Superior temporal gyrus (tissue), 1 donor: ENCODE measurements at regions not wholly inside any gene's neighbourhood (a gene's known extent, or its start where the extent isn't known, plus 50 kb on each side); places are given as distances from the start of the nearest gene placed in this dataset.
A peak's percentile ranks its signal among the peaks of the same experiment; 100 is the strongest.

ENCODE experiments used
- DNase-seq: peaks from one replicate; pipeline ENCODE4 v3.0.0-alpha.2; 2016; ENCODE audit errors: extremely low spot score

DNA sequence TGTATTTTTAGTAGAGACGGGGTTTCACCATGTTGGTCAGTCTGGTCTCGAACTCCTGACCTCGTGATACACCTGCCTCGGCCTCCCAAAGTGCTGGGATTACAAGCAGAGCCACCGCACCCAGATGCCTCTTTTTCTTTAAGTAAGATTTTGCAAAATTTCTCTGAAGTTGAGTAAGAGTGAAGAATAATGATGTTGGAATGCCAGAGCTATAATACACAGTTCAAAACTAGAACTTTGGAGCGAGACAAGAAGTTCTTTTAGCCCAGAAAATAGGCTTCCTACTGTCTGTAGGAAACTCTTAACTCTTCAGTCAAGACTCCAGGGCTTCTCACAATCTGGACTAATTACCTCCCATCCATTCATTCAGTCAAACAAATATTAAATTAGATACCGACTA lies 51.4 kb downstream of the MARCHF4 start:
- DNase-seq = no peak

DNA sequence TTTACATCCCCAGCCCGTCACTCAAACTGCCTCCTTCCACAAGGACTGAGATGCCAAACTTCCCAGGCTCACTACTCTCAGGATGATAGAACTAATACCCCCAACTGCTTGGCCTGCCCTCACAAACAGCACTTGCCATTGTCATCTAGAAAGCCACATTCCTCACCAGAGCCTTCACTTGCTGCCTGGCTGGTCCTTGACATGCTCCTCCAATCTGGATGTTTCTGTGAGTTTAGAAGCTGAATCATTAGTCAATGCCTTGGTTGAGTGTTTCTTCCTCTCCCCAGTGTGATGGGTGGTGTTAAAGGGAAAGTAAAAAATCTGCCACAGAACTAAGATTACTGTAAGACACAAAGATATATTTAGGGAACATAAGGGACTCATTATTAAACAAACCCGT lies 52.5 kb downstream of the MARCHF4 start:
- no peak for DNase-seq

DNA sequence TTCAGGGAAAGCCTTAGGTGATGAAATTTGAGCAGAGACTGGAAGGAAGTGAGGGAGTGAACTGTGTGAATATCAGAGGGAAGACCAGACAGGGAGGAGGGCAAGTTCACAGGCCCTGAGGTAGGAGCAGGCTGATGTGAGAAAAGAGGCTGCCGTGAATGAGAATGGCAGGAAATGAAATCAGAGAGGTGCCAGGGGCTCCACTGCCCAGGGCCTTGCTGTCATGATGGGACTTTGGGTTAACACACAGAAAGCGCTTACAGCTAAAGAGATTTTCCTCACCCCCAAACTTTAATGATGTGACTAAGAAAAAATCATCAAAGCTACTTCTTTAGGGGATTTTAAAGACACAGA lies 53.8 kb downstream of the MARCHF4 start:
- no peak for DNase-seq

GRCh38 chr2:216317831-216318520 lies 54.3 kb downstream of the MARCHF4 start:
- no peak for DNase-seq

DNA sequence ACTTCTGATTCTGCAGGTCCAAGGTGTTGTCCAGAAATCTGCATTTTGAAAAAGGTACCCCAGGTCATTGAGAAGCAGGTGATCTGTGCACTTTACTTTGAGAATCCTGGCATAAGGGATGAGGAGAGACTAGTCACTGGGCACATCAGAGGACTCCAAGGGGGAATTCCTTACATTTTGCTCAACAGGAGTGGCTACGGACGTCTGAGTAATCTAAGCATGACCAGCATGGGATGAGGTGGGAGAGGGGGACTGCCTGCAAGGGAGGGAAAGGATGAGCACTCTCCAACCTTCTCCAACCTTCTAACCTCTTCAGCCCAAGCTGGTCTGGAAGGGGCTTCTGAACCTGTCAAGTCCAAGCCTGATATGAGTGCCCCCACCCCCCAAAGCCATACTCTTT lies 55.5 kb downstream of the MARCHF4 start:
- no peak for DNase-seq

- DNase-seq = no peak
These were observed 56.3 kb downstream of the MARCHF4 start for GRCh38 chr2:216315802-216316603.

DNA sequence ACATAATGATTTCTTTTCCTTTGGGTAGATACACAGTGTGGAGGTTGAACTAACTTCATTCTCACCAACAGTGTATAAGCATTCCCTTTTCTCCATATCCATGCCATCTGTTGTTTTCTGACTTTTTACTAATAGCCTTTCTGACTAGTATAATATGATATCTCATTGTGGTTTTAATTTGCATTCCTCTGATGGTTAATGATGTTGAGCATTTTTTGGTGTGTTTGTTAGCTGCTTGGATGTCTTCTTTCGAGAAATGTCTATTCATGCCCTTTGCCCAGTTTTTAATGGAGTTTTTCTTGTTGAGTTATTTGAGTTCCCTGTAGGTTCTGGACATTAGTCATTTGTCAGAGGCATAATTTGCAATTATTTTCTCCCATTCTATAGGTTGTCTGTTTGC lies 59.8 kb downstream of the MARCHF4 start:
- no peak for DNase-seq

GRCh38 chr2:216308576-216308975 lies 63.7 kb downstream of the MARCHF4 start:
- DNase-seq = no peak

DNA sequence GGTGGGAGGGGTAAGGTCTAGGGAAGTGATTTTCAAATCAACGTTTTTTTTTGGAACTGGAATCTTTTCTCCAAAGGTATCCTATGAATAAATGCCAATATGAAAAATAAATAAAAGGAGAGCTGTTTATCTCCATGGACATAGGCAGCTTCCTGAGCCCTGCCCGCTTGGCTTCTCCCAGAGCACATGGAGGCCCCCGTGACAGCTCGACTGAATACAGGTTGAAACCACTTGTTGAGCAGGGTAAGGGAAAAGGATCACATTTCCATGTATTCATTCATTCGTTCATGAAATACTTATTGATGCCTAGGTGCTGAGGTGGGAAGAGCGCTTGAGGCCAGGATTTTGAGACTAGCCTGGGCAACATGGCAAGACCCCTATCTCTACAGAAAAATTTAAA lies 64.8 kb downstream of the MARCHF4 start:
- no peak for DNase-seq

DNA sequence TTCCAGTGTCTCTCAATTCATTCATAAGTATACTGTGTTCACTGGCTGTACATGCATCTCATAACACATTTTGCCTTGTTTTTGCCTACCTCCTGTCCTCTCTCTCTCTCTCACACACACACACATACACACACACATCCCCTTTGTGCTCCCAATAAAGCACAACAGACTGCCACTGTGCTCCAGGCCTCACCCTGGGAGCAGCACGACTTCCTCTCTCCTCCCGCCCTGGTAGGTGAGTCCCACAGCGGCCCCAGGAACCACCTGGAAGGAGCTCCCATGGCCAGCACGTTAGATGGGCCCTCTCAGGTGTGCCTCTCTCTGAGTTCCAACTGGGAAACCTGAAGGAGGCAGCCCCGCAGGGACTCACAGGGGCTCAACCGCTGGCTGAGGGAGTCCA lies 65.4 kb downstream of the MARCHF4 start:
- DNase-seq = no peak

- no peak for DNase-seq
These were observed 66.7 kb downstream of the MARCHF4 start for GRCh38 chr2:216305574-216305973.

DNA sequence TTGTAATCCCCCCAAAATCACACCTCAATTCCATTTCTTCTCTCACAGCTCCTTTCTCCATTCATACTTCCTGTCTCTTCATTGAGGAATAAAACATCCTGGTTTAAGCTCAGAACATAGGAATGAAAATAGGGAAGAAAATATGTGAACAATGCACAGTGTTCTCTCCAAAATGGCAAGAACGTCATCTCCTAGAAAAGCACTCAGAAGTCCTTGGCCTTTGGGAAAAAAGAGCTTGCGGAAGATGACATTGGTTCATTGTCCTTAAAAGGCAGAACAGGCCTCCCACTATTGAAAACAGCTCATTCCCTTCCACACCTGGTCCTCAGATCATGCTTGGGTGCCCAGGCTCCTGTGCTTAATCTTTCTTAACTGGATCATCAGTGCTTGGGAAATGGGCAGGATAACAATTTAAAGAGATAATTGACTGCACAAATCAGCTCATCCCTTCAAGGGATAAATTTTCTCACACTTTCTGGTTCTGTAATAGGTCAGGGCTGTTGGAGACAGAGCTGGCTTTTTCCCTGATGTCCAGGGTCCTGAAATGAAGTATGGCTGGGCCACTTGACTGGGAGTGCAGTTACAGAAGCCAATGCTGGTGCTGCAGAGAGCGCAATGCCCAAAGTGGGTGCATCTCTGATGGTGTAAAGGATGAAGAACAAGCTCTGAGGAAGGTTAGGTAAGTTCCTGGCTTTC lies 69.2 kb downstream of the MARCHF4 start:
- DNase-seq = no peak

- DNase-seq = no peak
These were observed 71.4 kb downstream of the MARCHF4 start for GRCh38 chr2:216300906-216301305.

- no peak for DNase-seq
These were observed 72.7 kb downstream of the MARCHF4 start for GRCh38 chr2:216299588-216299987.

- no peak for DNase-seq
These were observed 73.4 kb downstream of the MARCHF4 start for GRCh38 chr2:216298719-216299495.

DNA sequence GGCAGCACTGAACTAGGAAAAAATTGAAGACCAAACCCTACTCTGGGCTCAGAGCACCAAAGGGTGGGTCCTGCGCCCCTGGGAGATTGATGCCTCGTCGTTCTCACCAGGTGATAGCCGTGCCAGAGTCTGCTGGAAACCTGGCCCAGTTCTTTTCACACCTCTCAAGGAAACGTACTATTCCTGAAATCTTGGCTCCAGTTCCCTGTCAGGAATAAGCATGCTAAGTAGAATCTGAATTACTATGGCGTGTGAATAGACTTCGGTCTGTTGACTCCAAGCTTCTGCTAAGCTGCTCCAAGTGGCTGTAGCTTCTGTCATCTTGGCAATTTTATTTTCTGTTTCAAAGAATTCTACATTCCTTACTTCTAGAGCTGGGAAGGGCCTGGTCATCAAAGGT lies 75.4 kb downstream of the MARCHF4 start:
- no peak for DNase-seq

DNA sequence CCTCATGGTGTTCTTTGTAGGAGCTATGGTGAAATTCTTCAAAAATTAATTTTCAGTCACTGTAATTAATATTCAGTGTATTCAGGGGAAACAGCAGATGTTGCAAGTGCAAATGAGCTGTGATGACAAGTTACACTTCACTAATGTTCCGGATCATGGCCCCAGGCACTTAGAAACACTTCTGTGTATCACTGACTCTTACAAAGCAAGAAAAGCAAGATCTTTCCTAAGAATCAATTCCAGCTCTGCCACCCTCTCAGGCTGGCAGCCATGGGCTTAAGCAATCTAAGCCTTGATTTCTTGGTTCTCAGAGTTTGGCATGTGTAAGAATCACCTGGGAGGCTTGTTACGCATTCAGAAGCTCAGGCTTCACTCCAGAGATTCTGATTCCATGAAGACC lies 78.0 kb downstream of the MARCHF4 start:
- no peak for DNase-seq

GRCh38 chr2:216293883-216294282 lies 78.4 kb downstream of the MARCHF4 start:
- DNase-seq = no peak

GRCh38 chr2:216292886-216293301 lies 79.4 kb downstream of the MARCHF4 start:
- peak; percentile 62 for DNase-seq

- DNase-seq = no peak
These were observed 79.8 kb downstream of the MARCHF4 start for GRCh38 chr2:216292475-216292874.

DNA sequence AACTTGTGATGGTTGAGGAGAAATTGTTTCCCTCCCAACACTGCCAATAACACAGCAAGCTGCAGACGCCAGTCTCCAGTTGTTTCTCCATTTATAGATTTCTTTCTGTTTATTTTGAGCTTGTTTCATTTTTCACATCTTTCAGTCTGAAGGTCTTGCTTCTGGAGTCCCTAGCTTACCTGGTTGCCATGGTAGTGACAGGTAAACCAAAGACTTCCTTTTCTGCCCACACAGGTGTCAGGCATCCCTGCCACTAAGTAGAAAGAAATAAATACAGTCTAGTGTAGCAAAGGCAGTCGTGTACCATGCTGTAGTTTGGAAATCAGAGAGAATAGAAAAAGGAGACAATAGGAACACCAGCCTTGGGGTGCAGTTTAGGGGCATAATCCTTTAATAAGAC lies 82.8 kb downstream of the MARCHF4 start:
- no peak for DNase-seq

DNA sequence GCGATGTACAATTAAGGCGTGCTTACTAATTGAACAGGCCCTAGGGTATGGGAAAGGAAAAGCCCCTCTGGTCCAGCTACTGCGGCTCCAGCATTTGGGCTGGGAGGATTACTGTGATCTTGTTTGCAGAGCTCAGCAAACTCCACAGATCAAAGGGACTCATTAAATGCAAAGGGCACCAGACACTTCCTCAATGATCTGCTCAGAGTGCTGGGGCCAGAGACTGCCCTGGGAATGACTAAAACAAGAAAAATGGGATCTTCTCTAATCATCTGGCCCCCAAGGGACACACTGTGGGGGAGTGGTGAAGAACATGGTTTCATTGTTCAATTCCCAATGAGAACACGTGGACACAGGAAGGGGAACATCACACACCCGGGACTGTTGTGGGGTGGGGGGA lies 85.0 kb downstream of the MARCHF4 start:
- no peak for DNase-seq
